CD4-positive, alpha-beta memory T cell (primary cell): ENCODE measurements at regions not wholly inside any gene's neighbourhood (a gene's known extent, or its start where the extent isn't known, plus 50 kb on each side); places are given as distances from the start of the nearest gene placed in this dataset.

ENCODE experiments used
- CTCF ChIA-PET: fragments of 350-600 bp; sonication (Branson Sonifier 250); formaldehyde crosslinking; loops from one replicate; lab custom pipeline; 2021; ENCODE audit warnings: inconsistent platforms; ENCODE audit not compliant: partially characterized antibody; lab: Charles Lee
- POLR2A ChIA-PET: fragments of 350-600 bp; sonication (Branson Sonifier 250); formaldehyde crosslinking; loops from one replicate; lab custom pipeline; 2021; ENCODE audit not compliant: partially characterized antibody; lab: Charles Lee
- DNase-seq, 5 donors: peaks; one replicate each; pipeline versions ENCODE4 v3.0.0 to v3.0.0-alpha.2; 2020 to 2022; ENCODE audit warnings: mixed read lengths in 1 of 5
- H3K27ac ChIP-seq: one replicate; pipeline ENCODE4 v1.7.0; 2013; ENCODE audit warnings: low read depth, low read length
- H3K27me3 ChIP-seq: 2 replicates; pipeline ENCODE4 v1.7.0; 2013; ENCODE audit warnings: mild to moderate bottlenecking, low read length, moderate library complexity; ENCODE audit not compliant: insufficient read depth
- H3K36me3 ChIP-seq: 2 replicates; pipeline ENCODE4 v1.7.0; 2013; ENCODE audit warnings: mild to moderate bottlenecking, low read length, moderate library complexity; ENCODE audit not compliant: insufficient read depth
- H3K4me1 ChIP-seq: 2 replicates; pipeline ENCODE4 v1.7.0; 2013; ENCODE audit warnings: mild to moderate bottlenecking, low read length, moderate library complexity; ENCODE audit not compliant: insufficient read depth
- H3K4me3 ChIP-seq, 2 donors: one replicate each; pipeline ENCODE4 v1.7.0; 2013; ENCODE audit warnings: low read length in 2 of 2, mild to moderate bottlenecking in 1 of 2
- H3K9me3 ChIP-seq, 2 donors: one replicate each; pipeline ENCODE4 v1.7.0; 2013; ENCODE audit warnings: low read length in 2 of 2, control low read depth in 1 of 2; ENCODE audit not compliant: control insufficient read depth in 1 of 2
- H3K27ac Mint-ChIP-seq, 7 donors: one replicate each; pipeline ENCODE4 v1.8.0; 2020 to 2021; ENCODE audit warnings: mixed read lengths in 7 of 7, mild to moderate bottlenecking in 6 of 7, inconsistent platforms in 3 of 7, moderate library complexity in 3 of 7
- H3K27me3 Mint-ChIP-seq, 2 donors: one replicate each; pipeline ENCODE4 v1.8.0; 2020 to 2021; ENCODE audit warnings: mixed read lengths in 2 of 2
- H3K36me3 Mint-ChIP-seq, 2 donors: one replicate each; pipeline ENCODE4 v1.8.0; 2020 to 2021; ENCODE audit warnings: mixed read lengths in 2 of 2, inconsistent platforms in 1 of 2, mild to moderate bottlenecking in 1 of 2
- H3K4me1 Mint-ChIP-seq, 4 donors: one replicate each; pipeline ENCODE4 v1.8.0; 2020 to 2021; ENCODE audit warnings: mixed read lengths in 4 of 4, mild to moderate bottlenecking in 1 of 4
- H3K4me3 Mint-ChIP-seq, 8 donors: one replicate each; pipeline ENCODE4 v1.8.0; 2020 to 2021; ENCODE audit warnings: mixed read lengths in 8 of 8, mild to moderate bottlenecking in 7 of 8, moderate library complexity in 6 of 8, inconsistent platforms in 3 of 8
- H3K9me3 Mint-ChIP-seq, 8 donors: one replicate each; pipeline ENCODE4 v1.8.0; 2020 to 2021; ENCODE audit warnings: mixed read lengths in 8 of 8, mild to moderate bottlenecking in 5 of 8, inconsistent platforms in 3 of 8, moderate library complexity in 1 of 8
- intact Hi-C: fragments of 100-400 bp; cut with micrococcal nuclease; formaldehyde crosslinking; loops from one replicate; pipeline ENCODE4 v1.15.1; 2023

- Histone ChIP-seq H3K27ac (no peak overlapping the region), H3K4me3 (no peak overlapping the region), H3K4me1 (no peaks in the 10 kb centered on the region), H3K9me3 (no peaks in the 10 kb centered on the region), H3K36me3 (no peaks in the 10 kb centered on the region), H3K27me3 (no peaks in the 10 kb centered on the region)
- no peaks in the 10 kb centered on the region for H3K36me3 Mint-ChIP-seq
- ChIA-PET POLR2A (no interaction called here), CTCF (no interaction called here)
- no peak for DNase-seq
- intact Hi-C loops: no loop called here
- H3K4me1 Mint-ChIP-seq: no peaks in the 10 kb centered on the region
- peaks cover 1 to 11% of the 10 kb centered on the region in 2 donors for H3K27me3 Mint-ChIP-seq
- no peak overlapping the region for H3K4me3 Mint-ChIP-seq
- H3K27ac Mint-ChIP-seq: no peak overlapping the region
- H3K9me3 Mint-ChIP-seq: no peaks in the 10 kb centered on the region
Observed at GRCh38 chr10:42974693-42975002, 102.2 kb upstream of the RET start.

DNA sequence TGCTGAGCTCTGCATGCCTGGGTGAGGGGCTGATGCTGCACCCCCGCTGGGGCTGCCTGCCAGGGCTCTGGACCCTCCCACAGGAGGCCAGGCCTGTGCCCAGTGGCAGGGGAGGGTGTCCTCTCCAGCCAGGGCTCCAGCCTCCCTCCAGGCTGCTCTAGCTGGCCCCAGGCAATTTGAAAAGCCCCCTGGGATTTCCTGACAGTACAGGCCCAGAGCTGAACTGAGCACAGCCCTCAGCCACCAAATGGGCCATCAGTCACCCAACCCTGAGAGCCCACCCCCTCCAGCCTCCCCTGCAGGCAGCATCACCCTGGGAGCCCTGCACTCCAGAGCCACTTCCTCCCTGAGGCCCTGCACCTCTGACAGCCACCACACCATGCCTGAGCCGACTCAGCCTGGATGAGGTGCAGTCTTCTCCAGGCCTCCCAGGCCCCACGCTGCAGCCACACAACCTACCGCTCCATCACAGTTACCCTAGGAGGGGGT, 101.8 kb upstream of the RET start:
- no peak for DNase-seq
- no peaks in the 10 kb centered on the region for H3K36me3 Mint-ChIP-seq
- no peaks in the 10 kb centered on the region for H3K36me3 ChIP-seq

GRCh38 chr10:42975558-42976340, 101.1 kb upstream of the RET start:
- Mint-ChIP-seq H3K27me3 (peaks cover 1 to 11% of the 10 kb centered on the region in 2 donors), H3K4me3 (no peak overlapping the region), H3K36me3 (no peaks in the 10 kb centered on the region), H3K9me3 (no peaks in the 10 kb centered on the region), H3K27ac (no peak overlapping the region), H3K4me1 (no peaks in the 10 kb centered on the region)
- CTCF ChIA-PET: no interaction called here
- no peak for DNase-seq
- Histone ChIP-seq H3K9me3 (no peaks in the 10 kb centered on the region), H3K27me3 (no peaks in the 10 kb centered on the region), H3K36me3 (no peaks in the 10 kb centered on the region), H3K4me1 (no peaks in the 10 kb centered on the region), H3K27ac (no peak overlapping the region), H3K4me3 (no peak overlapping the region)
- intact Hi-C loops: no loop called here
- POLR2A ChIA-PET: no interaction called here

More for the DNA sequence above, 101.8 kb upstream of the RET start:
- Mint-ChIP-seq H3K27me3 (peaks cover 1 to 11% of the 10 kb centered on the region in 2 donors), H3K27ac (no peak overlapping the region), H3K4me1 (no peaks in the 10 kb centered on the region), H3K9me3 (no peaks in the 10 kb centered on the region), H3K4me3 (no peak overlapping the region)
- intact Hi-C loops: no loop called here
- Histone ChIP-seq H3K27me3 (no peaks in the 10 kb centered on the region), H3K9me3 (no peaks in the 10 kb centered on the region), H3K27ac (no peak overlapping the region), H3K4me1 (no peaks in the 10 kb centered on the region), H3K4me3 (no peak overlapping the region)
- ChIA-PET POLR2A (no interaction called here), CTCF (no interaction called here)

DNA sequence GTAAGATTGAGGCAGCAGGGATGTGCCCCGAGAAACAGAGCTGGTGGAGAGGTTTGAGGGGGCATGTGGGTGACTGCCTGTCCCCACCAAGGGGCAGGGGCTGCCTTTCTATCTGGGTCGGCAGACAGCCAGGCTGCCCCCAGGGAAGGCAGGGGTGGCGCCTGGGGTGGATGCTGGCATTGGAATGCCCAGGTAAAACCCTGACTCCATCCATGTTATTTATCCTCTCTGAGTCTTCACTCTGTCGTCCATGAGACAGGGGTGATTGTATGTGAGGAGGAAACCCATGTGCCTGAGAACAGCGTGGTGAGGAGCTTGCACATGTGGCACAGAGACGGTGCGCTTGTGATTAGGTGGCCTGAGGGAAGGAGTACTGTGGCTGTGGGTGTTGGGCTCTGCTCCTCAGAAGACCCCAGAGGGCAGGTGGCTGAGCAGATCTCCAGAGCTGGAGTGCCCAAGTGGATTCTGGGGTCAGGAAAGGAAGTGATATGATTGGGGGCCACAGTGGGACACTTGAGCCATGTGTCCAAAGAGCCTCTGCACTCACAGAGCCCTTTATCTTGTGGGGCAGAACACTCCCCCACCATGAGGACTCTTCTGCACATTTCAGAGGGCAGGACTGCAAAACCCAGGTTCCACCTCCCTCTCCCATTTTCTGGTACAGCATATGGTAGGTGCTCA, 100.4 kb upstream of the RET start:
- H3K4me1 ChIP-seq: no peaks in the 10 kb centered on the region
- H3K9me3 Mint-ChIP-seq: no peaks in the 10 kb centered on the region
- ChIA-PET POLR2A (no interaction called here), CTCF (no interaction called here)
- intact Hi-C loops: no loop called here
- no peaks in the 10 kb centered on the region for H3K36me3 ChIP-seq
- H3K27ac ChIP-seq: no peak overlapping the region
- no peaks in the 10 kb centered on the region for H3K36me3 Mint-ChIP-seq
- peak in 1 of 5 donors; percentile 22 for DNase-seq
- no peaks in the 10 kb centered on the region for H3K9me3 ChIP-seq
- no peak overlapping the region for H3K4me3 Mint-ChIP-seq
- H3K4me1 Mint-ChIP-seq: no peaks in the 10 kb centered on the region
- H3K27me3 ChIP-seq: no peaks in the 10 kb centered on the region
- no peak overlapping the region for H3K27ac Mint-ChIP-seq
- H3K4me3 ChIP-seq: no peak overlapping the region
- peaks cover 1 to 9% of the 10 kb centered on the region in 2 donors for H3K27me3 Mint-ChIP-seq

- no peak for DNase-seq
- ChIA-PET CTCF (no interaction called here), POLR2A (no interaction called here)
- H3K27me3 ChIP-seq: no peaks in the 10 kb centered on the region
- no peak overlapping the region for H3K4me3 Mint-ChIP-seq
- H3K36me3 Mint-ChIP-seq: no peaks in the 10 kb centered on the region
- H3K4me1 Mint-ChIP-seq: no peaks in the 10 kb centered on the region
- H3K4me3 ChIP-seq: no peak overlapping the region
- no peaks in the 10 kb centered on the region for H3K4me1 ChIP-seq
- intact Hi-C loops: no loop called here
- H3K9me3 Mint-ChIP-seq: no peaks in the 10 kb centered on the region
- H3K9me3 ChIP-seq: no peaks in the 10 kb centered on the region
- H3K36me3 ChIP-seq: no peaks in the 10 kb centered on the region
- H3K27ac ChIP-seq: no peak overlapping the region
- peaks cover 0 to 7% of the 10 kb centered on the region in 2 donors for H3K27me3 Mint-ChIP-seq
- no peak overlapping the region for H3K27ac Mint-ChIP-seq
Observed at GRCh38 chr10:42977032-42977416, 99.8 kb upstream of the RET start.

DNA sequence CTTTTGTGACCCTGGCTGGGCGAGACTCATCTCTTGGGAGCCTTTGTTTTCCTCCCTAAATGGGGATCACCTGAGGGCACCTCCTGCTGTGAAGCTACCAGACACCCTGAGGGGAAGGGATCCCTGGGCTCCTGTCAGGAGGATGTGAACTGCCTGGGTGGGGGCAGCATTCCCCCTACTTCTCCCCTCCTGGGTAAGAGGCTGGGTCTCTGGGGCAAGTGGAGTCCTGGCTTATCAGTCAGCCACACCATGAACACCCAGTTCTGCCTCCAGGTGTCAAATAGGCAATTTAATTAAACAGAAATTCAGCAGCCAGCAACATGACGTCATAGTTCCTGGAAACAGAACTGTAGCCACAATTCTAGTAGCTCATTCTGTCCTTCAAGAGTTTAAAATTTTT, 97.7 kb upstream of the RET start:
- CTCF ChIA-PET: no interaction called here
- no peak overlapping the region for H3K4me3 ChIP-seq
- intact Hi-C loops: no loop called here
- H3K9me3 ChIP-seq: no peaks in the 10 kb centered on the region
- POLR2A ChIA-PET: no interaction called here
- no peaks in the 10 kb centered on the region for H3K36me3 Mint-ChIP-seq
- no peaks in the 10 kb centered on the region for H3K4me1 Mint-ChIP-seq
- peaks cover 0 to 3% of the 10 kb centered on the region in 2 donors for H3K27me3 Mint-ChIP-seq
- H3K9me3 Mint-ChIP-seq: no peaks in the 10 kb centered on the region
- no peaks in the 10 kb centered on the region for H3K4me1 ChIP-seq
- H3K27me3 ChIP-seq: no peaks in the 10 kb centered on the region
- H3K36me3 ChIP-seq: no peaks in the 10 kb centered on the region
- H3K27ac ChIP-seq: no peak overlapping the region
- no peak overlapping the region for H3K4me3 Mint-ChIP-seq
- no peak overlapping the region for H3K27ac Mint-ChIP-seq
- no peak for DNase-seq

DNA sequence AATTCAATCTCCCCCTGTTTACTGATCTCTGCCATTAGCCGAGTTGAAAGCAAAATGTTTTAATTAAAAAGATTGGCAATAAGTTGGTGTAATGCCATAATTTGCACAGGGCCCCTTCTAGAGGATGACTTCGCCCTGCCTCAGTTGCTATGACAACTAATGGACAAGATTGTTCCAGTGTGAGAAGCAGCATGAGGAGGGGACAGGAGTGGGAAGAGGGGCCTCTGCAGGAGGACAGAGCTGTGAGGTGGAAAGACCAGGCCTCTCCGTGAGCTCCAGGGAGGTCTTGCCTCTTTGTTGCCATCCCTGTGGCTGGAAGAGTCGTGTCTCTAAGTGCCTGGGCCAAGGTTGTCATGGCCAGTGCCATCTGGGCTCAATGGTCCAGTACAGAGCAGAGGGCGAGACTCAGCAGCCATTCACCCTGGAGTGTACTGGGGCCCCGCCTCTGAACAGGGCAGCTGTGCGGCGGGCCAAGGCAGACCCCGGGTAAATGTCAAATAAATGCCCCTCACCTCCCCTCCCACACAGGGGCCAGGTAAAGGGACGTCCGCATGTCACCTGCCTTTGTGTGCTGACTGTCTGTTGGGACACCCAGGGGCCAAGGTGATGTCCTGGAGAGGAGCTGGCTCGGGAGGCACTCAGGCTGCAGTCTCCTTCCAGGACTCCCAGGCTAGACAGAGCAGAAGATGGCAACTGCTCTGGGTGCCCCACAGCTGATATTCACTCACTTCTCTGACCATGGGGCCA, 97.0 kb upstream of the RET start:
- Mint-ChIP-seq H3K4me1 (no peaks in the 10 kb centered on the region), H3K9me3 (no peaks in the 10 kb centered on the region), H3K27ac (no peak overlapping the region), H3K36me3 (no peaks in the 10 kb centered on the region), H3K27me3 (peaks cover 0 to 2% of the 10 kb centered on the region in 2 donors), H3K4me3 (no peak overlapping the region)
- H3K36me3 ChIP-seq: no peaks in the 10 kb centered on the region
- H3K27ac ChIP-seq: no peak overlapping the region
- no peak overlapping the region for H3K4me3 ChIP-seq
- H3K4me1 ChIP-seq: no peaks in the 10 kb centered on the region
- H3K27me3 ChIP-seq: no peaks in the 10 kb centered on the region
- DNase-seq: no peak
- intact Hi-C loops: no loop called here
- no peaks in the 10 kb centered on the region for H3K9me3 ChIP-seq
- ChIA-PET POLR2A (no interaction called here), CTCF (no interaction called here)
